Nephron progenitor cell (in vitro differentiated cells): ENCODE measurements at regions not wholly inside any gene's neighbourhood (a gene's known extent, or its start where the extent isn't known, plus 50 kb on each side); places are given as distances from the start of the nearest gene placed in this dataset.

Source experiments
- DNase-seq: peaks from one replicate; pipeline ENCODE4 v3.0.0; 2021
- H3K27ac Mint-ChIP-seq: 2 replicates; pipeline ENCODE4 v1.8.0; 2021; ENCODE audit warnings: mild to moderate bottlenecking, moderate library complexity, mixed read lengths
- H3K27me3 Mint-ChIP-seq: 2 replicates; pipeline ENCODE4 v1.8.0; 2021; ENCODE audit warnings: mild to moderate bottlenecking, low read depth, mixed read lengths; ENCODE audit not compliant: poor library complexity
- H3K36me3 Mint-ChIP-seq: 2 replicates; pipeline ENCODE4 v1.8.0; 2021; ENCODE audit warnings: low read depth, mixed read lengths
- H3K4me1 Mint-ChIP-seq: 2 replicates; pipeline ENCODE4 v1.8.0; 2021; ENCODE audit warnings: mixed read lengths
- H3K4me3 Mint-ChIP-seq: 2 replicates; pipeline ENCODE4 v1.8.0; 2021; ENCODE audit warnings: mild to moderate bottlenecking, moderate library complexity, mixed read lengths
- H3K9me3 Mint-ChIP-seq: 2 replicates; pipeline ENCODE4 v1.8.0; 2021; ENCODE audit warnings: mild to moderate bottlenecking, moderate library complexity, mixed read lengths
- CTCF ChIP-seq: fragments of 200-600 bp; sonication (generic); IDR thresholded peaks from 2 replicates; pipeline ENCODE4 v1.5.0; 2021; ENCODE audit warnings: antibody characterized with exemption

- peaks cover 5% of the 10 kb centered on the region for H3K9me3 Mint-ChIP-seq
- peaks cover 13% of the 10 kb centered on the region for H3K27me3 Mint-ChIP-seq
- no peak for TF ChIP-seq CTCF
- H3K36me3 Mint-ChIP-seq: no peaks in the 10 kb centered on the region
- H3K4me1 Mint-ChIP-seq: peaks cover 29% of the 10 kb centered on the region
- no peak for DNase-seq
- H3K27ac Mint-ChIP-seq: no peak overlapping the region
- H3K4me3 Mint-ChIP-seq: no peak overlapping the region
Observed at GRCh38 chr11:133661846-133662245, 129.5 kb upstream of the OPCML start.

GRCh38 chr11:133660202-133660568 lies 127.9 kb upstream of the OPCML start:
- H3K36me3 Mint-ChIP-seq: no peaks in the 10 kb centered on the region
- no peak for TF ChIP-seq CTCF
- peaks cover 9% of the 10 kb centered on the region for H3K27me3 Mint-ChIP-seq
- peaks cover 28% of the 10 kb centered on the region for H3K4me1 Mint-ChIP-seq
- DNase-seq: no peak
- H3K4me3 Mint-ChIP-seq: no peak overlapping the region
- H3K9me3 Mint-ChIP-seq: peaks cover 8% of the 10 kb centered on the region
- no peak overlapping the region for H3K27ac Mint-ChIP-seq

GRCh38 chr11:133659538-133660201 lies 127.4 kb upstream of the OPCML start:
- H3K27me3 Mint-ChIP-seq: peaks cover 7% of the 10 kb centered on the region
- peaks cover 28% of the 10 kb centered on the region for H3K4me1 Mint-ChIP-seq
- no peak overlapping the region for H3K27ac Mint-ChIP-seq
- no peaks in the 10 kb centered on the region for H3K36me3 Mint-ChIP-seq
- no peak overlapping the region for H3K4me3 Mint-ChIP-seq
- peaks cover 8% of the 10 kb centered on the region for H3K9me3 Mint-ChIP-seq
- no peak for TF ChIP-seq CTCF
- DNase-seq: no peak

GRCh38 chr11:133657054-133657453 lies 124.8 kb upstream of the OPCML start:
- no peak for TF ChIP-seq CTCF
- H3K4me3 Mint-ChIP-seq: no peak overlapping the region
- peaks cover 6% of the 10 kb centered on the region for H3K27me3 Mint-ChIP-seq
- H3K9me3 Mint-ChIP-seq: peaks cover 8% of the 10 kb centered on the region
- no peak for DNase-seq
- H3K27ac Mint-ChIP-seq: no peak overlapping the region
- H3K36me3 Mint-ChIP-seq: no peaks in the 10 kb centered on the region
- peaks cover 47% of the 10 kb centered on the region for H3K4me1 Mint-ChIP-seq

- Mint-ChIP-seq H3K36me3 (no peaks in the 10 kb centered on the region), H3K4me1 (peaks cover 41% of the 10 kb centered on the region), H3K4me3 (no peak overlapping the region), H3K9me3 (peaks cover 8% of the 10 kb centered on the region), H3K27ac (no peak overlapping the region), H3K27me3 (peaks cover 9% of the 10 kb centered on the region)
- no peak for DNase-seq
- no peak for TF ChIP-seq CTCF
Observed at GRCh38 chr11:133656082-133656635, 123.9 kb upstream of the OPCML start.

GRCh38 chr11:133654630-133655212 lies 122.4 kb upstream of the OPCML start:
- H3K9me3 Mint-ChIP-seq: peaks cover 8% of the 10 kb centered on the region
- peaks cover 36% of the 10 kb centered on the region for H3K4me1 Mint-ChIP-seq
- peaks cover 9% of the 10 kb centered on the region for H3K27me3 Mint-ChIP-seq
- no peak for DNase-seq
- TF ChIP-seq CTCF: no peak
- H3K36me3 Mint-ChIP-seq: no peaks in the 10 kb centered on the region
- no peak overlapping the region for H3K27ac Mint-ChIP-seq
- H3K4me3 Mint-ChIP-seq: no peak overlapping the region
